Thyroid gland (tissue), 4 donors: ENCODE measurements at regions not wholly inside any gene's neighbourhood (a gene's known extent, or its start where the extent isn't known, plus 50 kb on each side); places are given as distances from the start of the nearest gene placed in this dataset.
A peak's percentile ranks its signal among the peaks of the same experiment; 100 is the strongest.

Experiments used
- POLR2A ChIP-seq, 2 donors: fragments of 450-650 bp; IDR thresholded peaks; one replicate each; pipeline ENCODE4 v1.6.1; 2017; ENCODE audit warnings: antibody characterized with exemption in 2 of 2, mild to moderate bottlenecking in 2 of 2, moderate library complexity in 1 of 2
- TF ChIP-seq, protein P1 (sequence below), 6 experiments: fragments of 200-600 bp in 3 of 6; fragments of 450-650 bp in 3 of 6; sonication (generic) in 3 of 6; IDR thresholded peaks; one replicate each; pipeline ENCODE4 v1.5.1; 2016 to 2019; ENCODE audit warnings: antibody characterized with exemption in 6 of 6, mild to moderate bottlenecking in 2 of 6, inconsistent platforms in 1 of 6, moderate library complexity in 1 of 6

DNA sequence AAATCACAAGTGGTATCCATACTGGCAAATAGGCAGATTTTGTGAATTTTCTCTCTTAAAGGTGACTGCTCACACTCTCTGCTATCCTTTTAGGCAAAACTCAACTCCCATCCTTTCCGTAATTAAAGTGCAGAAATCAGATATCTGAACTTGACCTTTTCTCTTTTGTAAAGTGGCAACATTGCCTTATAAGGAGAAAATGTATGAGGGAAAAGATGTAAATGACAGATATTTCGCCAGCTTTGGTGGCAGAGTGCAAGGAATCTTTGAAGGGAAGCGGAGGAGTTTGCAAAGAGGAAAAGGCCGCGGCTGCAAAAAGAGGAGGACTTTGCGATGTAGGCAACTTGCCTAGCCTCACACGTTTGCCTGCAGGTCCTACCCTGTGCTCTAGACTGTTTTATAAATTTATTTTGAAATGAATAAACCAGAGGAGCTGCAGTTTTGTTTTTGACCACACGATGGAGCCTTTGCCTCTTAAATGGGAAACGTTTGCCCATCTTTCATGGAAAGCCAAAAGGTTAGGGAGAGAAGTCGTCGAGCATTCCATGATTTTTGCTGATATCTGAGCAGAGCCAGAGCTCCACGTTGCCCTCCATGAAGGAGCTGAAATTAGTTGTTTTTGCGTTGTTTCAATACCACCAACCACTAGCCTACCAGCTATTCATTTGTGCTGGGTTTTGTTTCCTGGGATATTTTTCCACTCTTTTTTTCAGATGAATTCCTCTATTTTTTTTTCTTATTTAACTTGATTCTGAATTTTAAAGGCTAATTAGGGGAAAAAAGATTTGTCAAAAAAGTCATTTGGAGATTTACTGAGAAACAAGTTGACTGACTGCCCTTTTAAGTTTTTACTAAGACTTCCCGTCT, 242.3 kb downstream of the LMX1A start:
- TF ChIP-seq, protein P1, sequence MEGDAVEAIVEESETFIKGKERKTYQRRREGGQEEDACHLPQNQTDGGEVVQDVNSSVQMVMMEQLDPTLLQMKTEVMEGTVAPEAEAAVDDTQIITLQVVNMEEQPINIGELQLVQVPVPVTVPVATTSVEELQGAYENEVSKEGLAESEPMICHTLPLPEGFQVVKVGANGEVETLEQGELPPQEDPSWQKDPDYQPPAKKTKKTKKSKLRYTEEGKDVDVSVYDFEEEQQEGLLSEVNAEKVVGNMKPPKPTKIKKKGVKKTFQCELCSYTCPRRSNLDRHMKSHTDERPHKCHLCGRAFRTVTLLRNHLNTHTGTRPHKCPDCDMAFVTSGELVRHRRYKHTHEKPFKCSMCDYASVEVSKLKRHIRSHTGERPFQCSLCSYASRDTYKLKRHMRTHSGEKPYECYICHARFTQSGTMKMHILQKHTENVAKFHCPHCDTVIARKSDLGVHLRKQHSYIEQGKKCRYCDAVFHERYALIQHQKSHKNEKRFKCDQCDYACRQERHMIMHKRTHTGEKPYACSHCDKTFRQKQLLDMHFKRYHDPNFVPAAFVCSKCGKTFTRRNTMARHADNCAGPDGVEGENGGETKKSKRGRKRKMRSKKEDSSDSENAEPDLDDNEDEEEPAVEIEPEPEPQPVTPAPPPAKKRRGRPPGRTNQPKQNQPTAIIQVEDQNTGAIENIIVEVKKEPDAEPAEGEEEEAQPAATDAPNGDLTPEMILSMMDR (IDR thresholded peaks at IDR 0.05), result peak in 5 of 6 experiments; percentile 66 to 86 (median 81)
- no peak for TF ChIP-seq POLR2A (IDR thresholded peaks at IDR 0.05)
